GM19023 (cell line): ENCODE measurements at regions not wholly inside any gene's neighbourhood (a gene's known extent, or its start where the extent isn't known, plus 50 kb on each side); places are given as distances from the start of the nearest gene placed in this dataset.
"Not testable (repeated sequence)": the region's sequence is repeated elsewhere in the genome, so short reads cannot be mapped to it uniquely, and the experiment has no call there.

ENCODE experiments used
- ATAC-seq: cut with Tn5 transposase; IDR thresholded peaks from one replicate; pipeline ENCODE4 v1.9.1; 2021; ENCODE audit warnings: mild to moderate bottlenecking, moderate library complexity; ENCODE audit not compliant: unreplicated experiment

- ATAC-seq: no peak
Measured at GRCh38 chr7:96770758-96771157, 61.1 kb upstream of the SEM1 start.

GRCh38 chr7:96772139-96772694 is 62.6 kb upstream of the SEM1 start:
- no peak for ATAC-seq

GRCh38 chr7:96773483-96773882 is 63.8 kb upstream of the SEM1 start:
- ATAC-seq: no peak

DNA sequence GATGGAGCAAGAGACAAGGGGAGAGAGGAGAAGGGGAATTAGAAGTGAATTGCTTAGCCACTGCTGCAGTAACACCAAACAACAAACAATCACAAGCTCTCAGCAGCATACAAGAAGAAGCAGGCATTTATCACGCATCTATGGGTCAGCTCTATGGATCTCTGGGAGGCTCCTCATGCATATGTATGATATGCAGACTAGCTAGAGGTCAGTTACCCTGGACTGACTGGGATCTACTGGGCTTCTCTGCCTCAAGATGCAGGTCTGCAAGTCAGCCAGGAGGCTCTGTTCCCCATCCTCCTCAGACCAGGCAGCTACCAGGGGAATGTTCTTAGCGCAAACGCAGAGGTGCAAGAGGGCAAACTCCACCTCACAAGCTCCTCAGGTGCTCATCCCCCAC is 64.7 kb upstream of the SEM1 start:
- no peak for ATAC-seq

GRCh38 chr7:96775046-96775445 is 65.4 kb upstream of the SEM1 start:
- ATAC-seq: no peak

DNA sequence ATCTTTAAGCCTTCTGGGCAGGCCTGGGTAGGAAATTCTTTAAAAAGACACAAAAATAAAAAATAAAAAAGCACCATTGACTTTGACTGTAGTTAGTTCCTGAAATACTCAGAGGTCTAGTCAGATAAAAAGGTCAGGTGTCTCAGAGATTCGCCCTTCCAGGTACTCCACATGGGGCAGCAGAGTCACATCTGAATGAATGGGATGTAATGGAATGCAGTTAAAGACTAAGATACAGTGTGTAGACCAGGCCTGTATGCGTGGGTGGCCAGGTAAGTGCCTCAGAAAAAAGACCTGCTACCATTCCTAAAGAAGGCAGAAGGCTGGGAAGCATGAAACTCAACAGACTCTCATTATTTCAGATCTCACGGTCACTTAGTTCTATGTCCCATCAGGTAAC is 68.6 kb upstream of the SEM1 start:
- no peak for ATAC-seq

- ATAC-seq: no peak
Measured at GRCh38 chr7:96781919-96782318, 72.3 kb upstream of the SEM1 start.

DNA sequence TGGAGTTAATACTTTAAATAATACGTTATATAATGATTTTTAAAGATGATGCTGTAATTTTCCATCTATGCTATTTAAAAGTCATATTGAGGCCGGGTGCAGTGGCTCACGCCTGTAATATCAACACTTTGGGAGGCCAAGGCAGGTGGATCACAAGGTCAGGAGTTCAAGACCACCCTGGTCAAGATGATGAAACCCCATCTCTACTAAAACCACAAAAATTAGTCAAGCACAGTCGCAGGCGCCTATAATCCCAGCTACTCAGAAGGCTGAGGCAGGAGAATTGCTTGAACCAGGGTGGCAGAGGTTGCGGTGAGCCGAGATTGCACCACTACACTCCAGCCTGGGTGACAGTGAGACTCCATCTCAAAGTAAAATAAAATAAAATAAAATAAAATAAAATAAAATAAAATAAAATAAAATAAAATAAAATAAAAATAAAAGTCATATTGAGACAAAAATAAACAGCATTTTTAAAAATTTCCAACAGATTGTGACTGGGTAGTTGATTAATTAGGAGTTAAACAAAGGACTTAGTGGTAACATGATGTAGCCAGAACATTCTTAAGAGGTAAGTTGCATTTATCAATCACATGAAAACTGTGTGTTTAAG is 73.1 kb upstream of the SEM1 start:
- not testable (repeated sequence) for ATAC-seq

DNA sequence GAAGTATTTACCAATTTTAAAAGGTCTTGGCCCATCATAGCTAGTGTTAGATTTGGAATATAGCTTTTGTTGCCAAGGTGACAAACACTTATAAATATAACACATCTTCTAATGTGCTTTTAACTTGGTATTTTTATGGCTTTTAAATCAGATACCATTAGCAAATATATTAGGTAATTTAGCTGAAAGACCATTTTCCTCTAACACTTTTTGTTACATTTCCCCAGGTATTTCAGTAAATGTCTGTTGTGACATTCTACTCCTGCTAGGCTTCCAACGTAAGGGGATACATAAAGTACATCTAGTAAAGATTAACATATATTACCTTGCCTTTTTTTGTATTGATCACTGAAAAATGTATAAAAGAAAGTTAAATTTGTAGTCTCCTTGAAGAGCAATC is 75.0 kb upstream of the SEM1 start:
- no peak for ATAC-seq

DNA sequence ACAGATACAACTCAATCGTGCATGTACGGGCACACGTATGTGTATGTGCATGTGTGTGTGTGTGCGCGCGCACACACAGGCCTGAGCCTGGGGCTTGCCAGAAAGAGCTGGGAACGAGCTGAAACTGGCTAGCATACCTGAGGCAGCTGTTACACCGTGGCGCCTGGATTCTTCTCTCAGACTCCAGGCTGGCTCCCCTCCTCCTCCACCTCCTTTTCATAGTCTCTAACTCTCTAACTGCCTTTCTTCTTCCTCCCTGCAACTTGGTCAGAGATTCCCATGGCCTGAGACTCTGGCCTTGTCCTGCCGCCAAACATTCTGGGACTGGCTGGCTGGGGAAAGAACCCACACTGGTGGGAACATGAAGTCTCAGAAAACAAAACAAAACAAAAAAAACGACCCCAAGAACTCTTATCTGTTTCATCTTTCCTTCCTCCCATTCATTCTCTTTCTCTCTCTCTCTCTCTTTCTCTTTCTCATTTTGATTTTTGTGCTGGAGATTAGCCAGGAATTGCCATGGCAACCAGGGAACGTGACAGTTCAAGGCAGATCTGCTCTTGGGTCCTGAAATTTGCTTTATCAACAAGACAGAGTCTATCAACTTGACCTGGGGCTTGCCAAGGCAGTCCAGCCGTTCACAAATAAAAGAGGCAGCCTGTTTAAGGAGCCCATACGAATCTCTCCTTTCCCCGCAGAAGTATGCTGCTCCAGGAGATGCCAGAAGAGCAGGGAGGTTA is 76.8 kb upstream of the SEM1 start:
- ATAC-seq: no peak

- no peak for ATAC-seq
Measured at GRCh38 chr7:96786998-96787395, 77.4 kb upstream of the SEM1 start.

DNA sequence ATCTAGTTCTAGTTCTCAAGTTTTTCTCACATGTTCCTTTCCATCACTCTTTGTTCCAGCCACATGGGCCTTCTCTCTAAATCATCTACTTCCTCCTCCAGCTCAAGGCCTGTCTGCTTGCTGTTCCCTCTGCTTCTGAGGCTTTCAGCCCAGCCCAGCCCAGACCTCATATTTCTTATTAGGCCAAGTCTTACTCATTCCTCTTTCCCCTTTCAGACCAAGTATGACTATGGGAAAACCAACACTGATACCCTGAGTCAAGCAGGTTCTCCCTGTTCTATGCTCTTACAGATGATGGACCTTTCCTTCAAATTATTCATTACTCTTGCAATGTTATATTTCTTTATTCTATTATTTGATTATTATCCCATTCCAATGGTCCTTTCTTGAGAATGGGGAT is 80.3 kb upstream of the SEM1 start:
- no peak for ATAC-seq

GRCh38 chr7:96792115-96792514 is 82.5 kb upstream of the SEM1 start:
- no peak for ATAC-seq

- no peak for ATAC-seq
Measured at GRCh38 chr7:96794063-96794462, 84.4 kb upstream of the SEM1 start.

GRCh38 chr7:96800122-96800521 is 90.5 kb upstream of the SEM1 start:
- no peak for ATAC-seq

DNA sequence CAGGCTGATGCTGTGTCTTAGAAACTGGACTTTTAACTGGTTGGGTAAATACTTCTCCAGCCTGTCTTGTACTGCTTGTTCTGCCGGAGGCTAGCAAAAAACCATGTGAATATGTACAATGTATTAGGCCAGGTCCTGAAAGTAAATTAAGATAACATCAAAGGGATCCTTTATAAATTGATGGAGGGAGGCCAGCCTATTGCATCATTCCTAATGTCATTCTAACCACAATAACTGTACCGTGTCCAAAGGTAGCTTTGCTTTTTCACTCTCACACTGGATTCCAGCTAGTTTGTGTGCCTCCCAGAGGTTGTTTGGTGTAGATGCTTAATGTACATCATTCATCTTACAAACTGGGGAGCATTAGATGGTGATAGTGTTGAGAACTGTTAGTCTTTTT is 91.2 kb upstream of the SEM1 start:
- no peak for ATAC-seq

- no peak for ATAC-seq
Measured at GRCh38 chr7:96819111-96819700, 109.6 kb upstream of the SEM1 start.

DNA sequence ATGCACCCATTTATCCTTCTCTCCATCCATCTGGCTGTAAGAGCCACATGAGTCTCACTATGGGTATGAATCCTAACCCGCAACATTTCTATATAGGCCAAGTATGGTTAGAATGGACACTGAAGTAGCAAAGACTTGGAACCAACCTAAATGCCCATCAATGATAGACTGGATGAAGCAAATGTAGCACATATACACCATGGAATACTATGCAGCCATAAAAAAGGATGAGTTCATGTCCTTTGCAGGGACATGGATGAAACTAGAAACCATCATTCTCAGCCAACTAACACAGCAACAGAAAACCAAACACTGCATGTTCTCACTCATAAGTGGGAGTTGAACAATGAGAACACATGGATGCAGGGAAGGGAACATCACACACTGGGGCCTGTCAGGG is 111.5 kb upstream of the SEM1 start:
- not testable (repeated sequence) for ATAC-seq

DNA sequence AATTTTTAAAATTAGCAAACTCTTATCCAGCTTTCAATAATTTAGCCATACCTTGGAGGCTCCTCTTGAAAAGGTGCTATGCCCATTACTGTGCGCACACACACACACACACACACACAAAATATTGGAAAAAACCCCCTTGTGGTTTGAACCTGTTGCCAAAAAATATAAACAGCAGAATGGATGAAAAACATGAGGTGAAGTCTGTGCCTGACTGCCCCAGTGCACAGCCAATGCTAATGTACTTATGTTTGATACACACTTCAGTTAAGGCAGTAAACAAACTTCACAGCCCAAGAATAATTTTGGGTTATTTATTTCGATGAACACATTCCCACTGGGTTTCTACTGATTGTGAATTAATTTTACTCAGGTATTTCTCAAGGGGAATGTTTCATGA is 113.2 kb upstream of the SEM1 start:
- ATAC-seq: no peak

- ATAC-seq: no peak
Measured at GRCh38 chr7:96823274-96823673, 113.6 kb upstream of the SEM1 start.

DNA sequence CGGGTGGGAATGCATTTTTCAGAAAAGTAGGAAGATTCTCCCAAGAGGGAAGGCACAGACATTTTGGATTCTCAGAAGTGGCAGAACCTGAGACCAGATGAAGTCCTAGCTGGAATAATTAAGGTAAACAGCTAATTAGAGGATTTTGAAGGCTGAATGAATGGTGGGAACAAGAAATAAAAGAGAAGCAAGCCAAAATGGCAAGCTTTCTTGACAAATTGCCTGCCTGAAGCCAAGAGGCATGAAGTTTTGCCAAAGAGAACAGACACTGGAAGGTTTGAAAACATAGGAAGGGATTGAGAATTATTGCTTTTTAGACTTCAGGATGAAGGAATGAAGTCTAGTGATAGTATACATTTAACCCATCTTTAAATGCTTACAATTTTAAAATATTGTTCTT is 115.0 kb upstream of the SEM1 start:
- no peak for ATAC-seq

GRCh38 chr7:96825285-96825684 is 115.6 kb upstream of the SEM1 start:
- ATAC-seq: no peak
